HCT116 (cell line): ENCODE measurements at regions not wholly inside any gene's neighbourhood (a gene's known extent, or its start where the extent isn't known, plus 50 kb on each side); places are given as distances from the start of the nearest gene placed in this dataset.

Source experiments
- ATAC-seq: fragments of 200-7000 bp; cut with Tn5 transposase; 2 replicates; pipeline ENCODE4 v1.9.1; 2020; ENCODE audit warnings: mild to moderate bottlenecking, moderate library complexity
- BruUV-seq: library from RNA; stranded (reverse); fragments of 400-500 nt; replicated peaks from 2 replicates; lab custom pipeline; 2021; lab: Mats Ljungman, UMichigan
- CTCF ChIA-PET: fragments of 300-600 bp; sonication (Branson Sonifier 250); formaldehyde crosslinking; loops from one replicate; lab custom pipeline; 2021; ENCODE audit warnings: antibody characterized with exemption; lab: Charles Lee
- POLR2A ChIA-PET: fragments of 300-600, 350-600 bp; sonication (Branson Sonifier 250); formaldehyde crosslinking; loops from one replicate; lab custom pipeline; 2021; ENCODE audit warnings: antibody characterized with exemption; lab: Charles Lee
- RAD21 ChIA-PET, 2 experiments: fragments of 300-600 bp; sonication (Branson Sonifier 250); formaldehyde crosslinking; loops; one replicate each; lab custom pipeline; 2023; ENCODE audit warnings: low total read pairs in 2 of 2; ENCODE audit not compliant: uncharacterized antibody in 2 of 2, unreplicated experiment in 2 of 2, low non-redundant PET in 1 of 2; lab: Charles Lee
- DNase-seq: peaks from one replicate; pipeline ENCODE4 v3.0.0-alpha.2; 2010; ENCODE audit warnings: low read depth, low spot score
- H2AFZ ChIP-seq: fragments of 200-600 bp; shearing (Covaris generic), sonication (generic); 2 replicates; pipeline ENCODE4 v1.6.1; 2017; ENCODE audit warnings: low read depth, mixed run types, mixed read lengths, antibody characterized with exemption, low read length; ENCODE audit not compliant: poor library complexity, severe bottlenecking
- H3K27ac ChIP-seq: 2 replicates; pipeline ENCODE4 v1.5.1; 2012; ENCODE audit warnings: low read depth, low read length
- H3K27me3 ChIP-seq: fragments of 200-600 bp; sonication (generic); 2 replicates; pipeline ENCODE4 v1.6.1; 2016; ENCODE audit warnings: mixed run types, low read length, mixed read lengths; ENCODE audit not compliant: insufficient read depth
- H3K36me3 ChIP-seq, 2 experiments: fragments of 200-500 bp in 1 of 2; fragments of 200-600 bp in 1 of 2; sonication (Bioruptor generic) in 1 of 2; sonication (generic) in 1 of 2; 2 replicates each; pipeline versions ENCODE4 v1.5.1 to v1.6.1; 2014 to 2016; ENCODE audit warnings: low read length in 2 of 2, inconsistent platforms in 1 of 2, mixed read lengths in 1 of 2, mixed run types in 1 of 2; ENCODE audit not compliant: insufficient read depth in 2 of 2, control insufficient read depth in 1 of 2
- H3K4me1 ChIP-seq, 2 experiments: fragments of 200-600 bp in 1 of 2; sonication (generic) in 1 of 2; 2 replicates each; pipeline versions ENCODE4 v1.5.1 to v1.6.1; 2012 to 2017; ENCODE audit warnings: low read length in 2 of 2, inconsistent platforms in 1 of 2, mild to moderate bottlenecking in 1 of 2, mixed read lengths in 1 of 2, mixed run types in 1 of 2, moderate library complexity in 1 of 2; ENCODE audit not compliant: insufficient read depth in 2 of 2, control insufficient read depth in 1 of 2
- H3K4me2 ChIP-seq: fragments of 200-600 bp; sonication (generic); 2 replicates; pipeline ENCODE4 v1.6.1; 2017; ENCODE audit warnings: mixed run types, low read length, mixed read lengths
- H3K4me3 ChIP-seq, 2 experiments: fragments of 200-600 bp in 1 of 2; sonication (generic) in 1 of 2; replicated peaks in 1 of 2; 2 replicates each; pipeline ENCODE4 v1.5.1; 2011 to 2016; ENCODE audit warnings: low read length in 2 of 2, control low read depth in 1 of 2, low read depth in 1 of 2, mild to moderate bottlenecking in 1 of 2, mixed read lengths in 1 of 2, mixed run types in 1 of 2
- H3K79me2 ChIP-seq: fragments of 200-600 bp; sonication (generic); 2 replicates; pipeline ENCODE4 v1.6.1; 2017; ENCODE audit warnings: mild to moderate bottlenecking, mixed run types, low read length, moderate library complexity, mixed read lengths; ENCODE audit not compliant: insufficient read depth
- H3K9ac ChIP-seq: fragments of 200-600 bp; sonication (generic); 2 replicates; pipeline ENCODE4 v1.6.1; 2016; ENCODE audit warnings: low read length, mixed read lengths
- H3K9me2 ChIP-seq: fragments of 200-600 bp; sonication (generic), shearing (Covaris generic); 2 replicates; pipeline ENCODE4 v1.6.1; 2017; ENCODE audit warnings: mixed run types, mild to moderate bottlenecking, moderate library complexity; ENCODE audit not compliant: insufficient read depth
- H3K9me3 ChIP-seq, 2 experiments: fragments of 200-500 bp in 1 of 2; fragments of 200-600 bp in 1 of 2; sonication (Bioruptor generic) in 1 of 2; sonication (generic) in 1 of 2; 2 replicates each; pipeline ENCODE4 v1.6.1; 2014 to 2017; ENCODE audit warnings: low read length in 2 of 2, mixed read lengths in 2 of 2, inconsistent platforms in 1 of 2, low read depth in 1 of 2, mild to moderate bottlenecking in 1 of 2, mixed run types in 1 of 2, moderate library complexity in 1 of 2; ENCODE audit not compliant: control insufficient read depth in 1 of 2, insufficient read depth in 1 of 2
- H4K20me1 ChIP-seq: fragments of 200-600 bp; sonication (generic), shearing (Covaris generic); 2 replicates; pipeline ENCODE4 v1.6.1; 2017; ENCODE audit warnings: mixed run types, mild to moderate bottlenecking, moderate library complexity; ENCODE audit not compliant: insufficient read depth
- ATF3 ChIP-seq: IDR thresholded peaks from 2 replicates; pipeline ENCODE4 v1.6.1; 2012
- CBX3 ChIP-seq: IDR thresholded peaks from 2 replicates; pipeline ENCODE4 v1.6.1; 2012; ENCODE audit warnings: low read depth
- EGR1 ChIP-seq: IDR thresholded peaks from 2 replicates; pipeline ENCODE4 v1.6.1; 2012; ENCODE audit warnings: low read depth
- ELF1 ChIP-seq: IDR thresholded peaks from 2 replicates; pipeline ENCODE4 v1.6.1; 2012; ENCODE audit warnings: low read depth, borderline replicate concordance
- EZH2 ChIP-seq: fragments of 200-600 bp; sonication (generic); IDR thresholded peaks from 2 replicates; pipeline ENCODE4 v1.6.1; 2017; ENCODE audit warnings: antibody characterized with exemption, mixed run types
- EZH2phosphoT487 ChIP-seq: fragments of 200-600 bp; IDR thresholded peaks from 2 replicates; pipeline ENCODE4 v1.6.1; 2018; ENCODE audit warnings: antibody characterized with exemption, borderline replicate concordance
- FOSL1 ChIP-seq: IDR thresholded peaks from 2 replicates; pipeline ENCODE4 v1.6.1; 2012; ENCODE audit warnings: low read depth
- JUND ChIP-seq: IDR thresholded peaks from 2 replicates; pipeline ENCODE4 v1.6.1; 2012
- REST ChIP-seq: IDR thresholded peaks from 2 replicates; pipeline ENCODE4 v1.6.1; 2012; ENCODE audit warnings: low read depth
- SIN3A ChIP-seq: IDR thresholded peaks from 2 replicates; pipeline ENCODE4 v1.6.1; 2012; ENCODE audit warnings: low read depth
- YY1 ChIP-seq: IDR thresholded peaks from 2 replicates; pipeline ENCODE4 v1.6.1; 2011; ENCODE audit warnings: low read length, low read depth, moderate library complexity, mild to moderate bottlenecking; ENCODE audit not compliant: insufficient replicate concordance; ENCODE audit errors: extremely low read depth
- ZBTB33 ChIP-seq: IDR thresholded peaks from 2 replicates; pipeline ENCODE4 v1.6.1; 2011; ENCODE audit warnings: mild to moderate bottlenecking, low read length, moderate library complexity; ENCODE audit not compliant: insufficient replicate concordance; ENCODE audit errors: extremely low read depth
- ZFX ChIP-seq: fragments of 450-650 bp; IDR thresholded peaks from 2 replicates; pipeline ENCODE4 v1.6.1; 2017
- ZNF274 ChIP-seq: fragments of 200-500 bp; sonication (Bioruptor generic); IDR thresholded peaks from 2 replicates; pipeline ENCODE4 v1.6.1; 2014; ENCODE audit warnings: mild to moderate bottlenecking, low read depth, low read length, inconsistent platforms
- intact Hi-C: fragments of 100-400 bp; cut with micrococcal nuclease; formaldehyde crosslinking; loops from 2 replicates; pipeline ENCODE4 v1.10.0; 2022

DNA sequence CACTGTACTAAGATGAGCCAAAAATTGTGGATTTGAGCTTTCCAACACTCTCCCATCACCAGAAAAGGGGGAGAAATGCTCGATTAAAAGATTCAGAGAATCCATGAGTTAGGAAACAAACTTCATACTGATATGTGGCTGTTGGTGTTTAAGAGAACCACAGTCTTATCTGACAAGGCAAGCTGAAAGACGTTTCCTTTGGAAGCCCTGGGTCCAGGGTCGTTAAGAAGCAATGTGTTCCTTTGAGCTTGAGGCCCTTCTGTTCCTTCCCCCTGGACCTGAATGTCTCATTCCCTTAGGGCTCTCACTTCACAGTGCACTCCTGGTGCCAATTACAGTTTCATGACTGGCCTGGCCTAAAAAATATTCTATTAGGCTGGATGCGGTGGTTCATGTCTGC lies 524.8 kb upstream of the PPP2R3A start:
- intact Hi-C loops: no loop called here
- ChIA-PET RAD21 (no interaction called here), POLR2A (no interaction called here), CTCF (no interaction called here)
- Histone ChIP-seq H3K9me3 (no peaks in the 10 kb centered on the region), H3K4me2 (no peak overlapping the region), H3K27ac (no peak overlapping the region), H3K27me3 (peaks cover 13% of the 10 kb centered on the region), H3K36me3 (no peaks in the 10 kb centered on the region), H3K9ac (no peak overlapping the region), H4K20me1 (no peaks in the 10 kb centered on the region), H3K4me1 (no peaks in the 10 kb centered on the region), H3K4me3 (no peak overlapping the region), H3K79me2 (no peaks in the 10 kb centered on the region), H3K9me2 (no peaks in the 10 kb centered on the region), H2AFZ (no peak overlapping the region)
- BruUV-seq: no TSS peak
- ATAC-seq (no peak), DNase-seq (no peak)
- no peak for TF ChIP-seq SIN3A
- TF ChIP-seq JUND: no peak
- TF ChIP-seq ZFX: no peak
- TF ChIP-seq ATF3: no peak
- no peak for TF ChIP-seq YY1
- TF ChIP-seq REST: no peak
- TF ChIP-seq EZH2phosphoT487: no peak
- TF ChIP-seq ZNF274: no peak
- TF ChIP-seq FOSL1: no peak
- TF ChIP-seq ZBTB33: no peak
- no peak for TF ChIP-seq CBX3
- TF ChIP-seq EZH2: no peak
- TF ChIP-seq EGR1: no peak
- no peak for TF ChIP-seq ELF1
